HCT116 (cell line): ENCODE measurements at regions not wholly inside any gene's neighbourhood (a gene's known extent, or its start where the extent isn't known, plus 50 kb on each side); places are given as distances from the start of the nearest gene placed in this dataset.

Experiments
- ATAC-seq: fragments of 200-7000 bp; cut with Tn5 transposase; 2 replicates; pipeline ENCODE4 v1.9.1; 2020; ENCODE audit warnings: mild to moderate bottlenecking, moderate library complexity
- BruUV-seq: library from RNA; stranded (reverse); fragments of 400-500 nt; replicated peaks from 2 replicates; lab custom pipeline; 2021; lab: Mats Ljungman, UMichigan
- CTCF ChIA-PET: fragments of 300-600 bp; sonication (Branson Sonifier 250); formaldehyde crosslinking; loops from one replicate; lab custom pipeline; 2021; ENCODE audit warnings: antibody characterized with exemption; lab: Charles Lee
- POLR2A ChIA-PET: fragments of 300-600, 350-600 bp; sonication (Branson Sonifier 250); formaldehyde crosslinking; loops from one replicate; lab custom pipeline; 2021; ENCODE audit warnings: antibody characterized with exemption; lab: Charles Lee
- RAD21 ChIA-PET, 2 experiments: fragments of 300-600 bp; sonication (Branson Sonifier 250); formaldehyde crosslinking; loops; one replicate each; lab custom pipeline; 2023; ENCODE audit warnings: low total read pairs in 2 of 2; ENCODE audit not compliant: uncharacterized antibody in 2 of 2, unreplicated experiment in 2 of 2, low non-redundant PET in 1 of 2; lab: Charles Lee
- DNase-seq: peaks from one replicate; pipeline ENCODE4 v3.0.0-alpha.2; 2010; ENCODE audit warnings: low read depth, low spot score
- H2AFZ ChIP-seq: fragments of 200-600 bp; shearing (Covaris generic), sonication (generic); 2 replicates; pipeline ENCODE4 v1.6.1; 2017; ENCODE audit warnings: low read depth, mixed run types, mixed read lengths, antibody characterized with exemption, low read length; ENCODE audit not compliant: poor library complexity, severe bottlenecking
- H3K27ac ChIP-seq: 2 replicates; pipeline ENCODE4 v1.5.1; 2012; ENCODE audit warnings: low read depth, low read length
- H3K27me3 ChIP-seq: fragments of 200-600 bp; sonication (generic); 2 replicates; pipeline ENCODE4 v1.6.1; 2016; ENCODE audit warnings: mixed run types, low read length, mixed read lengths; ENCODE audit not compliant: insufficient read depth
- H3K36me3 ChIP-seq, 2 experiments: fragments of 200-500 bp in 1 of 2; fragments of 200-600 bp in 1 of 2; sonication (Bioruptor generic) in 1 of 2; sonication (generic) in 1 of 2; 2 replicates each; pipeline versions ENCODE4 v1.5.1 to v1.6.1; 2014 to 2016; ENCODE audit warnings: low read length in 2 of 2, inconsistent platforms in 1 of 2, mixed read lengths in 1 of 2, mixed run types in 1 of 2; ENCODE audit not compliant: insufficient read depth in 2 of 2, control insufficient read depth in 1 of 2
- H3K4me1 ChIP-seq, 2 experiments: fragments of 200-600 bp in 1 of 2; sonication (generic) in 1 of 2; 2 replicates each; pipeline versions ENCODE4 v1.5.1 to v1.6.1; 2012 to 2017; ENCODE audit warnings: low read length in 2 of 2, inconsistent platforms in 1 of 2, mild to moderate bottlenecking in 1 of 2, mixed read lengths in 1 of 2, mixed run types in 1 of 2, moderate library complexity in 1 of 2; ENCODE audit not compliant: insufficient read depth in 2 of 2, control insufficient read depth in 1 of 2
- H3K4me2 ChIP-seq: fragments of 200-600 bp; sonication (generic); 2 replicates; pipeline ENCODE4 v1.6.1; 2017; ENCODE audit warnings: mixed run types, low read length, mixed read lengths
- H3K4me3 ChIP-seq, 2 experiments: fragments of 200-600 bp in 1 of 2; sonication (generic) in 1 of 2; replicated peaks in 1 of 2; 2 replicates each; pipeline ENCODE4 v1.5.1; 2011 to 2016; ENCODE audit warnings: low read length in 2 of 2, control low read depth in 1 of 2, low read depth in 1 of 2, mild to moderate bottlenecking in 1 of 2, mixed read lengths in 1 of 2, mixed run types in 1 of 2
- H3K79me2 ChIP-seq: fragments of 200-600 bp; sonication (generic); 2 replicates; pipeline ENCODE4 v1.6.1; 2017; ENCODE audit warnings: mild to moderate bottlenecking, mixed run types, low read length, moderate library complexity, mixed read lengths; ENCODE audit not compliant: insufficient read depth
- H3K9ac ChIP-seq: fragments of 200-600 bp; sonication (generic); 2 replicates; pipeline ENCODE4 v1.6.1; 2016; ENCODE audit warnings: low read length, mixed read lengths
- H3K9me2 ChIP-seq: fragments of 200-600 bp; sonication (generic), shearing (Covaris generic); 2 replicates; pipeline ENCODE4 v1.6.1; 2017; ENCODE audit warnings: mixed run types, mild to moderate bottlenecking, moderate library complexity; ENCODE audit not compliant: insufficient read depth
- H3K9me3 ChIP-seq, 2 experiments: fragments of 200-500 bp in 1 of 2; fragments of 200-600 bp in 1 of 2; sonication (Bioruptor generic) in 1 of 2; sonication (generic) in 1 of 2; 2 replicates each; pipeline ENCODE4 v1.6.1; 2014 to 2017; ENCODE audit warnings: low read length in 2 of 2, mixed read lengths in 2 of 2, inconsistent platforms in 1 of 2, low read depth in 1 of 2, mild to moderate bottlenecking in 1 of 2, mixed run types in 1 of 2, moderate library complexity in 1 of 2; ENCODE audit not compliant: control insufficient read depth in 1 of 2, insufficient read depth in 1 of 2
- H4K20me1 ChIP-seq: fragments of 200-600 bp; sonication (generic), shearing (Covaris generic); 2 replicates; pipeline ENCODE4 v1.6.1; 2017; ENCODE audit warnings: mixed run types, mild to moderate bottlenecking, moderate library complexity; ENCODE audit not compliant: insufficient read depth
- CTCF ChIP-seq, 3 experiments: fragments of 200-600 bp in 1 of 3; sonication (generic) in 1 of 3; IDR thresholded peaks in 2 of 3; conservative IDR thresholded peaks in 1 of 3; 2 replicates each; pipeline ENCODE4 v1.5.1; 2012 to 2017; ENCODE audit warnings: low read depth in 2 of 3, low read length in 2 of 3, antibody characterized with exemption in 1 of 3, borderline replicate concordance in 1 of 3, control low read depth in 1 of 3, mild to moderate bottlenecking in 1 of 3, mixed read lengths in 1 of 3, mixed run types in 1 of 3, moderate library complexity in 1 of 3; ENCODE audit not compliant: insufficient read depth in 1 of 3
- EGR1 ChIP-seq: IDR thresholded peaks from 2 replicates; pipeline ENCODE4 v1.6.1; 2012; ENCODE audit warnings: low read depth
- EZH2 ChIP-seq: fragments of 200-600 bp; sonication (generic); IDR thresholded peaks from 2 replicates; pipeline ENCODE4 v1.6.1; 2017; ENCODE audit warnings: antibody characterized with exemption, mixed run types
- POLR2AphosphoS5 ChIP-seq: IDR thresholded peaks from 2 replicates; pipeline ENCODE4 v1.6.1; 2011; ENCODE audit warnings: mild to moderate bottlenecking, low read depth, low read length, moderate library complexity
- RAD21 ChIP-seq: IDR thresholded peaks from 2 replicates; pipeline ENCODE4 v1.6.1; 2012; ENCODE audit warnings: low read depth, mild to moderate bottlenecking
- REST ChIP-seq: IDR thresholded peaks from 2 replicates; pipeline ENCODE4 v1.6.1; 2012; ENCODE audit warnings: low read depth
- TCF7L2 ChIP-seq: IDR thresholded peaks from 2 replicates; pipeline ENCODE4 v1.7.0; 2011; ENCODE audit warnings: borderline replicate concordance, inconsistent platforms; ENCODE audit not compliant: insufficient read depth, insufficient read length; ENCODE audit errors: extremely low read depth
- YY1 ChIP-seq: IDR thresholded peaks from 2 replicates; pipeline ENCODE4 v1.6.1; 2011; ENCODE audit warnings: low read length, low read depth, moderate library complexity, mild to moderate bottlenecking; ENCODE audit not compliant: insufficient replicate concordance; ENCODE audit errors: extremely low read depth
- ZNF274 ChIP-seq: fragments of 200-500 bp; sonication (Bioruptor generic); IDR thresholded peaks from 2 replicates; pipeline ENCODE4 v1.6.1; 2014; ENCODE audit warnings: mild to moderate bottlenecking, low read depth, low read length, inconsistent platforms
- intact Hi-C: fragments of 100-400 bp; cut with micrococcal nuclease; formaldehyde crosslinking; loops from 2 replicates; pipeline ENCODE4 v1.10.0; 2022

GRCh38 chr12:69070319-69071090, 137.5 kb upstream of the CPM start:
- BruUV-seq: no TSS peak
- ChIA-PET POLR2A (no interaction called here), RAD21 (no interaction called here), CTCF (interaction anchor here (0.9 to 1.5 kb wide), 3 partner anchors 11 to 203 kb away, joined by 3 to 4 read pairs (median 3); no protein-coding TSS in a partner anchor)
- Histone ChIP-seq H4K20me1 (no peaks in the 10 kb centered on the region), H2AFZ (peak overlapping the region; percentile 64), H3K27me3 (no peaks in the 10 kb centered on the region), H3K4me2 (no peak overlapping the region; the same call in 1 of the 2 replicates), H3K79me2 (no peaks in the 10 kb centered on the region), H3K36me3 (no peaks in the 10 kb centered on the region), H3K27ac (no peak overlapping the region), H3K9ac (no peak overlapping the region), H3K9me2 (no peaks in the 10 kb centered on the region), H3K4me3 (no peak overlapping the region), H3K9me3 (no peaks in the 10 kb centered on the region), H3K4me1 (peaks cover 14 to 54% of the 10 kb centered on the region in 2 experiments)
- peak; percentile 35 for TF ChIP-seq YY1
- TF ChIP-seq EGR1: no peak
- no peak for TF ChIP-seq TCF7L2
- TF ChIP-seq CTCF (IDR thresholded peaks at IDR 0.05 in 2 of 3, conservative IDR thresholded peaks at IDR 0.05 in 1 of 3; ENCODE audit: borderline replicate concordance in 1 of 3, insufficient read depth in 1 of 3, low read depth in 2 of 3, low read length in 2 of 3): peak; percentile 91 to 96 (median 94)
- TF ChIP-seq REST: no peak
- TF ChIP-seq ZNF274: no peak
- TF ChIP-seq RAD21: peak; percentile 95
- TF ChIP-seq EZH2: no peak
- TF ChIP-seq POLR2AphosphoS5: no peak
- intact Hi-C loops: loop anchor here (1.0 to 10.0 kb wide), 3 partner anchors 198 to 1026 kb away; no protein-coding TSS in a partner anchor
- DNase-seq: peak; percentile 59
- peak; percentile 85 for ATAC-seq
